GM21723 (cell line): ENCODE measurements at regions not wholly inside any gene's neighbourhood (a gene's known extent, or its start where the extent isn't known, plus 50 kb on each side); places are given as distances from the start of the nearest gene placed in this dataset.
"Not testable (repeated sequence)": the region's sequence is repeated elsewhere in the genome, so short reads cannot be mapped to it uniquely, and the experiment has no call there.

Experiments
- ATAC-seq: cut with Tn5 transposase; IDR thresholded peaks from one replicate; pipeline ENCODE4 v1.9.1; 2021; ENCODE audit warnings: mild to moderate bottlenecking, moderate library complexity; ENCODE audit not compliant: unreplicated experiment

DNA sequence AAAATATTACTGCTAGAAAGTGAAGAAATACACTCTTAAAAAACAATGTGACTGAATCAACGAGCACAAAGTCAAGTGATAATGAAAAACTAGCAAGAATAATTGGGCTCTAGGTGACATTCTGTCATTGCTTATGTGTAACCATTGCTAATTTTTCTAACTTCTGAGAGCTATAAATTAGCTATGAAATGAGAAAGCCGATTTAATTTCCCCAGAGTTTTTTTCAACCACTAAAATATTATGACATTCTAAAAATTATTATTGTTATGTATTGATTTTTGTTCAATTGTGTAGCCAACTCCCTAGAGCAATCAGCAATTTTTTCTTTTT, 458.6 kb upstream of the ATXN8OS start:
- no peak for ATAC-seq

DNA sequence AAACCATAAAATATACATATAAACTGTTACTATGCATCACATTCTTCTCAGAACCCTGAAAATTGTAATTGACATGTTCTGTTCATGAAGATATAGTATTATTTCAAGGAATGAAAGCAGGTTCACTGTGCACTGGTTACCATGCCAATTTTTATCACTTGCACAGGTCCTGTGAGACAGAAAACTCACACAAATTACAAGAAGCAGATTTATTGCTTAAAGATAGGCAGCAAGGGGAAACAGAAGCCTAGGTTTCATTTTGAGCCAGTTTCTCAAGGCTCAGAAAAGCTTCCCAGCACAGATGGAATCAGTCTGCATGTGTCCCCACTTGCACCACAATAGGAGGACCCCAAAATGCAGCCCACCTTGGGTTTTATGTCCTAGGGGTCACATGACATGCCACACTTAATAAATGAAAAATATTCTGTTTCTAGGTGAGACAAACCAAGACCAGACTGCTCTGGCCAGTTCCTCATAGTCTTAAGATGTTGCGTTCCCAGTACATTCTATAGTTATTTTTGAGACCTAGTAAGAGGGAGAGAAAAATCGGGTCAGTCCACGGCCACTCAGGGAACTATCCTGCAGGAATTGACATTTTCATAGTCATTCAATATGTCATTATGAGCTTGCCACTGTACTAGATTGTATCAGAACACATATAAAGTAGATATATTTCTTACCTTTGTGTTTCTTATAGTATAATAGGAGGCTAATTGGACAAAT, 459.1 kb upstream of the ATXN8OS start:
- ATAC-seq = no peak

DNA sequence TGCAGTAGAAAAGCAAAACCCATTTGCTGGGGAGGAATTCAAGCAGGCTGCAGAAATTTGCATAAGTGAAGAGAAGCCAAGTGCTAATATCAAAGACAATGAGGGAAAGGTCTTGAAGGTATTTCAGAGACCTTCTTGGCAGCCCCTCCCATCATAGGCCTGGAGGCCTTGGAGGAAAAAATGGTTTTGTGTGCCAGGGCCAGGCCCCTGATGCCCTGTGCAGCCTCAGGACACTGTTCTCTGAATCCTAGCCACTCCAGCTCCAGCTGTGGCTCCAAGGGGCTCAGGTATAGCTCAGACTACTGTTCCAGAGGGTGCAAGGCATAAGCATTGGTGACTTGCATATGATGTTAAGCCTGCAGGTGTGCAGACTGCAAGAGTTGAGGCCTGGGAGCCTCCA, 463.2 kb upstream of the ATXN8OS start:
- ATAC-seq = no peak

- no peak for ATAC-seq
Observed at GRCh38 chr13:69641773-69642172, 465.9 kb upstream of the ATXN8OS start.

DNA sequence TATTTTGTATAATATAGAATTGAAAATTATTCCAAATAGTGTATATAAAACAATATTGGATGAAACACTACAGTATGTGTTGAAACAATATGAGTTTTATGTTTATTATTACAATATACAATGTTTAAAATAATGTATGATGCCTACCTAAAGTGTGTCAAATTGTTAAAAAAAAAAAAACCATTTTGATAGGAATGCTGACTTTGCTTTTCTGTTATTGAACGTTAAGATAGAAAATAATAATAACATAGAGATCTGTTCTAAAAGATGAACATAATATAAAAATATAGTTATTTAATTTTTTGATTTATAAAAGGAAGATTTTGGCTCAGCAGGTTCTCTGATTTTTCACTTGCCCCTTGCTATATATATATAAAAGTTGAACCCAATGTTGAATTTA, 474.6 kb upstream of the ATXN8OS start:
- no peak for ATAC-seq

DNA sequence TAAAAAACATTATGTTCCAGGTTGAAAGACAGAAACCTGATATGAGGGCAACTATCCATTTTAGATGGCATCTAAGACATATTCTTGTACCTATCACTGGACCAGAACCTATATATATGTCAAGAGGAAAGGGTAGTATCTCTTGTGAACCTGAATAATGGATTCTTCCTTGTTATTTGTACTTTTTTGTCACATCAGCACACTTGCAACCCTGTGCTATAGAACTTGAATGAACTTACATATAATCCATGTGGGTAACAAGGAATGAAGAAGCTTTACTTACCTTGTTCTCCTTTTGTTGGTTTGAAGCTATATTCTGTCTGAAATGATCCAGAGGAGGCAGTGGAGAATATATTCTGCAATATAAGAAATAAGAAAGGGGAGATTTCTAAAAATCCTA, 483.7 kb upstream of the ATXN8OS start:
- no peak for ATAC-seq

DNA sequence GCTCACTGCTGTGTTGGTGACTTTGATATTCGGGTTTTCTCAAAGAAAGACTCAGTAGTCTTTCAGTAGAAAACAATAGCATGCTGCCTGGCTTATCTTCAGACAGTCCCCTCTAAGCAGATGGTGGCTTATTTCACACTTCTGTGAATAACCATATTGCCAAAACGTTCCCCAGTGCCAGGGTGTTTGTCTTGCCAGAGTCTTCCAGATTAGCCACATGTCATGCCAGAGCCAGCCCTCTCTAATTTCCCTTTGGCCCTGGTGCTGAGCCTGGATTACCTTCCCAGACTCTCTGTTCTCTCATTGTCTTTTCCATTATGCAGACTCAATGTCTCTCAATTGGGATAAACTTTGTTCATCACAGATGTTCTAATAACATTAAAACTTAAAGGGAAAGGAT, 488.0 kb upstream of the ATXN8OS start:
- ATAC-seq = no peak

GRCh38 chr13:69618838-69619237, 488.8 kb upstream of the ATXN8OS start:
- ATAC-seq = no peak

DNA sequence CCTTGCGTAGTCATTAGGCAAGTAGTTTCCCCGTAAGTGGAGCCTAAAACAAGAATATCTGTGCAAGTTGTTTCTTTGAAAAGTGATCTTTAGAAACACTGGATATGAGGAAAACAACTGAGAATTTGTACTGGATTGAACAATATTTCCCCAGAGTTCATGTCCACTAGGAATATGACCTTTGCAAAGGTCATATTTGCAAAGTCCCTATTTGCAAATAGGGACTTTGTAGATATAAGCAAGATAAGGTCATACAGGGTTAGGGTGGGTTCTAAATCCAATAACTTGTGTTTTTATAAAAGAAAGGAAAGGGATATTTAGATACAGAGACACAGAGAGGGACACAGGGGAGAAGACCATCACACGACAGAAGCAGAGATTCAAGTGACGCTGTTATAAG, 489.2 kb upstream of the ATXN8OS start:
- ATAC-seq = no peak

GRCh38 chr13:69617587-69617986, 490.0 kb upstream of the ATXN8OS start:
- no peak for ATAC-seq

GRCh38 chr13:69616396-69616795, 491.2 kb upstream of the ATXN8OS start:
- no peak for ATAC-seq

DNA sequence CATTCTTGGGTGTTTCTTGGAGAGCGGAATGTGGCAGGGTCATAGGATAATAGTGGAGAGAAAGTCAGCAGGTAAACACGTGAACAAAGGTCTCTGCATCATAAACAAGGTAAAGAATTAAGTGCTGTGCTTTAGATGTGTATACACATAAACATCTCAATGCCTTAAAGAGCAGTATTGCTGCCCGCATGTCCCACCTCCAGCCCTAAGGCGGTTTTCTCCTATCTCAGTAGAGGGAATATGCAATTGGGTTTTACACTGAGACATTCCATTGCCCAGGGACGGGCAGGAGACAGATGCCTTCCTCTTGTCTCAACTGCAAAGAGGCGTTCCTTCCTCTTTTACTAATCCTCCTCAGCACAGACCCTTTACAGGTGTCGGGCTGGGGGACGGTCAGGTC, 492.6 kb upstream of the ATXN8OS start:
- not testable (repeated sequence) for ATAC-seq

DNA sequence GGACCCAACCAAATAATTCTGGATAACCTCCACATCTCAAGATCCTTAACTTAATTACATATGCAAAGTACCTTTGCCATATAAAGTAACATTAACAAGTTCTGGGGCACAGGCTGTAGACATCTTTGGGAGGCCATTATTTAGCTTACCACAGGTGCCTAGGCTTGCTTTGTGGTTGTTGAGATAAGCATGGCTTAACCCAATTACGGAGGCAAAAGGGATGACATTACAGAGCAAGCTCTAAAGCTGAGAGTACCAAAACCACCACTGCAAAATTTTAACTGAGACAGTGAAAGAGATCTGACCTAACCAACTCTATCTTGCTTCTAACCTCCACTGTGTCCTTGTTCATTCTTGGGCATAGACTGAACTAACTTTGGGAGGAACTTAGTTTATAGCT, 502.9 kb upstream of the ATXN8OS start:
- ATAC-seq = no peak

DNA sequence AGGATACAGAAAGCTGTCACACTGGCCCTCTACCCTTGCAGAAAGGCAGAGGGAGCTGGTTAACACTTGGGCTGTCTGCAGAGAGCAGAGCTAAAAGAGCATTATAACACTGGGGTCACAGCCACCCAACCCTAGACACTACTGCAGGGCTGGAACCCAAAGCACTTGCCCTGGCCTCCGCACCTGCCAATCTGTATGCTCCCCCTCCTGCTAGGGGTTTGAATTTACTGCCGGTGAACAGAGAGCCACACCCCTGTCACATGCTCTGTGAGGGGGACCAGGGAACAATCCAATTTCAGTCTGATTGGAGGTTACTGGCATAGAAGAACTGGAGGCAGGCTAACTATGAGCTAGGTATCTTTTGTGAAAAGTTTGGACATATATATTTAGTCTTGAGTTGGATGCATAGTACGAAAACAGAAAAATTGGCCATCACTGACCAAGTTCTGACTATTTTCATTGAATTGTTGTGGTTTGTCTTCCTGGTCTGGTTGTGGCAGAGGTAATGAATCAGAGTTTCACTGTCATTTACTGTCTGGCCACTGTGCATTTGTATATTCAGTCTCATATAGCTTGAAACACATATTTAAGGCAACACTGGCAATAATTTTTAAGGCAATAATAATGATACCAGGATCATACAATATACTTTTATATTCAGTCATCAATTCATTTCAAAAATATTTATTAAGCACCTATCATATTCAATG, 504.3 kb upstream of the ATXN8OS start:
- no peak for ATAC-seq

- ATAC-seq = no peak
Observed at GRCh38 chr13:69601661-69602060, 506.0 kb upstream of the ATXN8OS start.

DNA sequence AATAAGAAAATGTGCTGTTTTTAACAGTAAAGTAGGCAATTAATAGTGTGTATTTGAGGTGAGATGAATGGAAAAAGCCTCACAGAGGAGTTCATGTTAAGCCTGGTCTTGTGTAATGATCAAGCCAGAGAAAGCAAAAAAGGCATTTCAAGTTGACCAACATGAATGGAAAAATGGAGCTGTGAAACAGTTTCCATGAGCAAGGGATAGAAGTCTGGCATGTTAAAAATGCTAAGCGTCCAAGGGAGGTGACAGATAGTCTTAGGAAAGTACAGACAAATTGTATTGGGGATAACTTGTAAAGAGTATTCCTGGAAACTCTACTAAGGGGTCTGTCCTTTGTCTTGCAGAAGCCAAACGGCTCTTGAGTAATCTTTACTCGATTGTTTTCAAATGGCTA, 506.8 kb upstream of the ATXN8OS start:
- no peak for ATAC-seq

DNA sequence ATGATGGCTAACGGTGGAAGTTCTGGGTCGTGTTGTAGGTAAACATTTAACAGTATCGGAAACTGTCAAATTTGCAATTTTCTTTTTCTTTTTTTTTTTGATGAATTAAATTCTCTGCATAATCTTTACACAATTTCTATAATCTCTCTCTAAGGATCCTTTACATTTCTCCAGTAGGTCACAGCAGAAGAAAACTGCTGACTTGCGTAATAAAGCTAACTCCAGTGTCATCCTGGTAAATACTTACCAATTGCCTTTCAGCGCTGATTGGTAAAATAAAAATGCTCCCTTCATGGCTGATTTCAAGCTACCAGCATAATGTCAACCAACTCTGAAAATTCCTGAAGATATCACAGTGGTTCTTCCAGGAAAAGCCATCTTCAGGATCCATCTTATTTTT, 510.5 kb upstream of the ATXN8OS start:
- no peak for ATAC-seq

GRCh38 chr13:69595181-69595580, 512.4 kb upstream of the ATXN8OS start:
- ATAC-seq = no peak

DNA sequence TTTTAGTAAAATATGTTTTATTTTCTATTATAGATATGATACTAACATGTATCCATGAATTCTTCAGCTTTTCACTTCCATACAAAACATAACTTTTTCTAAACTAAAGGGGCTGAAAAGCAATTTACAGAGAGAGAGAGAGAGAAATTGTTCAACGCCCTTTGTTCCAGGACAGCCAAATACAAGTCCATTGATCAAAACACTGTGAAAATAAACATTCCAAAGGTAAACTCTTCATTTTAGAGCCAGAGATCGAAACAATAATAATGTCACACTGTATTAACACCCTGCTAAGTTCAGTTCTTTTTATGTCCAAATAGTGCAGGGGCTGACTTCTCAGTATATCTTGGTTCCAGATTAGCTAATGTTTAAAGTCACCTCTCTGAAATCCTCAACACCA, 516.2 kb upstream of the ATXN8OS start:
- ATAC-seq = no peak

GRCh38 chr13:69589531-69590235, 517.9 kb upstream of the ATXN8OS start:
- ATAC-seq = no peak

GRCh38 chr13:69585656-69586055, 522.0 kb upstream of the ATXN8OS start:
- ATAC-seq = no peak

DNA sequence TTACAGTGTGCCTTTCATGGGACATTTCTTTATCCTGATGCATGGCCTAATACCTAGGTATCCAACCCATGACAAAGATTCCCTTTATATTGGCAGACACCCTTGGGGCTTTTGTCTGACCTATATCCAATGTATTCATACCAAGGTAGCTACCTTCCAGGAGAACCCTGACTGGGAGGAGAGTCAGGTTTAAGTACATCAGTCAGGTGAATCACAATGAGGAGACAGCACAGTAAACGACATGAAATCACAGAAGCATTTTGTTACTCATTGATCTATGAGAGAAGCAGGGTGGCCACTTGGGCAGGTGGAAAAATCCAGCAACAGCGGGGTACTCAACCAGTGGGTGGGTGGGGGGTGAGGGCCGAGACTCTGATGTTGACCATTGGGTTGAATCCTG, 527.4 kb upstream of the ATXN8OS start:
- ATAC-seq = no peak
